ENCODE measurements at regions not wholly inside any gene's neighbourhood (a gene's known extent, or its start where the extent isn't known, plus 50 kb on each side); places are given as distances from the start of the nearest gene placed in this dataset.

DNA sequence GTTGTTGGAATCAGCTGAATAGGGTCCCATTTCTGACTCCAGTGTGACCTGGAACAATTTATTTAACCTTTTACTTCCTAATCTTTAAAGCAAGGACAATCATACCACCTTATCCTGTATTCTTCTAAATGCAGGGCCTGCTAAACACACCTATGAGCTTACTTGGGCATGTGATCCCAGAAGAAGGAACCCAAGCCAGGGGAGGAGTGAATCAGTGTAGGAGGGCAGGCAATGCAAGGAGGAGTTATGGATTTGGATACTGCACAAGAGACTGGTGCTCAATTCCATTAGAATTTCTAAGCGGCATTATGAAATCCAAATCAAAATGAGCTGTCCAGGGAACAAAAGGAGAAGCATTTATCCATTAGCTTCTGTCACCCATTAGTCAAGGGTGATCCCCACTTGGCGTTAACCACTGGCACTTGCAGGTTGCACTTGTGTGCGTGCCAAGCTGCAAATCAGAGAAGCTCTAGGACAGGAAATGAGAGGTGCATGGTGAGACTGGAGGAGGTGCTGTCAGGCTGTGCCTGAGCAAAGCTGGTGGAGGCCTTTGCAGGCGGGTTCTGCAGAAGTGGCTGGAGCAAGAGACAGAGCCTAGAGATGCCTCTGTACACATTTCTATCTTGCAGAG lies 297.2 kb upstream of the PLXNA2 start:
- DNase-seq, result no peak
- ATAC-seq, result no peak

DNA sequence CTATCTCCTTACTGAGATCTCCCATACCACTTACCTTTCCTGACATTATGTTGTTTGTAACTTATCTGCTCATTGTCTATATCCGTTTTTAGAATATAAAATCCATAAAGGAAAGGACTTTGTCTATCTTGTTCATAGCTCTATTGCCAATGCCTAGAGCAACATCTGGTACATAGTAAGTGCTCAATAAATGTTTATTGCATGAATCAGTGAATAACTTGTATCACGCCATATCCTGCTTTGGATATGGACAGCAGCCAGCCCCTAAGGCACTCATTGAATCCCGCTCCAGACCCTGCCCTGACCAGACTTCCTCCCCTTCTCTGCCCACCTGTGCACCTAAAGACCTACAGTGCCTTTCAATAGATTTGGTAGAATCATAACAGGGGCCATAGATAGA lies 298.1 kb upstream of the PLXNA2 start:
- no peak for ATAC-seq
- no peak for DNase-seq

DNA sequence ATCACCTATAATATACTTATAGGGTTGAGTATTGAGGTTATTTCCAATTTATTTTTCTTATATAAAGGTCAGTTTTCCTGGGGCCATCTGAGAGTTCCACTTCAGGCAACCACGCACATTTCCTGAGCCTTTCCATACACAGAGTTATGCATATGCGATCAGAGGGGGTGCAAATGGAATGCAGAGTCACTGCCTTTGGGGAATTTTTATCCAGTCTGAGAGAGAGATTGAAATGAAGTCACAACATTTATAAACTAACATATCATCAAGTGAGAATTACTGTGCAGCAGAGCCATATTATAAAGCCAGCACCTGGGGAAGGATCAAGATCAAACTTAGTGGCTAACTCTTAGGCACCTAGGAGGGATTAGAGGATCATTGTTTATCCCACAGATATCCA lies 299.9 kb upstream of the PLXNA2 start:
- ATAC-seq (no peak), DNase-seq (no peak)

DNA sequence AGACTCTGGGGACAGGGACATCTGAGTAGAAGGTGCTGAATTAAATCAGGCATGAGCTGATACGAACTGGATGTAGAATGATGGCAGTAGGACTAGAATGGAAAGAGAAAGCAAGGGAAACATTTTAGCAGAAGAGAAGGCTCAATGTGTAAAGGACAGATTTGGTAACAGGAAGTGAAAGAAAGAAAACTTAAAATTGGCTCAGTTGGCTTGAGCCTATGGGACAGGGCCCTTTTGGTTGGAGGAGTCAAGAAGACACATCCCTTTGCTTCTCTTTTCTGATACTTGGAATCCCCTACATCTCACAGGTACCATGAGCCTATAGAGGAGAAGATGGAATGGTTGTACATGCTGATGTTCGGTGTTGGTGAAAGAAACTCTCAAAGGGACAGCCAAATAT lies 300.6 kb upstream of the PLXNA2 start:
- ATAC-seq (no peak), DNase-seq (no peak)

DNA sequence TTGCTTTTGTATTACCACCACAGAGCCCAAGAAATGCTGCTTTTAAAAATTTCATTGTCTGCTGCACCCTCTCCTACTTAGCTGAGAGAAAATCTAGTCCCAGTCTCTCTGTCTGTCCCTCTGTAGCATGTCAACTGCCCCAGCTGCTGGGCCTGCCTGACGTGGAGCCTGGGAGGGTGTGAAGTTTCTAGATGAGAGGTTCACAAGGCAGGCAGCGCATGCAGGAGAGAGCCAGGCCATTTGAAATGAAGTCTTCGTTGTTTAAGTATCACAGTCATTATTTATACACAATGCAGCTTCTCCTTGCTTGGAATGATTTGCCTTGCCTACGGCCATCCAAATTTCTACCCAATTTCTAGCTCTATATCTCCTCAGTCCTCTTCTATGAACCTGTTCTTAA lies 306.8 kb upstream of the PLXNA2 start:
- DNase-seq (no peak), ATAC-seq (no peak)

DNA sequence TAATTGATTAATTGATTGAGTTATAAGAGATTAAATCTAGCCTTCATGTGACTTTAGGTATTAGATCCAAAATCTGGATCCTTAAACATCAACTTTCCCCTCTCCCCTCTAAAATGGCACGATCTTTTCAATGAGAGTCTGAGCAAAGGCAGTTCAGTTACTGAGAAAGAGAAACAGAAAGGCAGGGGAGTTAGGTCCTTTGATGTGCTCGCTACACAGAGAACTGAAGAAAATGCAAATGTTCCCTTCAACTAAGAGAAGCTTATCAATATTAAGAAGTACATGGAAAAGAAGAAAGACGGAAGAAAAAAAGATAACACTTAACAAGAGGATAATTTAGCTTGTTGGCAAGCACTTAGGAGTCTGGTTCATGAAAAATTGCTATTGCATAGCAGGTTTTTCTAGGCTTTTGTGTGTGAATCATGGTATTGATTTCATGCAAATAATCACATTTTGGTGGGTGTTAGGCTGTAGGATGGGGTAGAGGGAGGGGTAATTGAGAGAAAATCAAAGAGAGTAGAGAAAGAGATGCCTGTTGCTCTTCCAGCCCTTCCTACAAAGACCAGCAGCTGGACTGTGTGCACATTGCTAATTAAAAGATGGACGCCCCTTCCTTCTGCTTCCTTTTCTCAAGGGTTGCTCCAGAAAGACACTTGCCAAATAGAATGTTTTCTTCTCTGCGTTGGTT lies 307.6 kb upstream of the PLXNA2 start:
- DNase-seq, result no peak
- no peak for ATAC-seq

DNA sequence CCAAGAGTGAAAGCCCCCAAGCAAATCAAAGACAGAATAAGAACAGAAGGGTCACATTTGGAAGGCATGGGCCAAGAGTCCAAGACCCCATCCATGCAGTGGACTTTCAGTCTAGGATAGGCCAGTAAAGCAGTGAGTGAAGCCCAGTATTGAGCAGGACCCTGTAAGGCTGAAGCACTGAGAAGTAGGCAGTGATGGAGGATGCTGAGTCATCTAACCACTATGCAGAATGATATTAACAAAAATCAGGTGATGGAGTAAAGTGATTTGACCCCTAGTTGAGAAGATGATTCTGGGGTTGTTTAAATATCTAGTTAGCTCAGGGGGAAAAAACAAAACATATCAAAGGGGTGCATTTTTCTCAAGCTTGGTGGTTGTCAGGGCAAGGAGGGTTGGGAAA lies 308.7 kb upstream of the PLXNA2 start:
- DNase-seq (no peak), ATAC-seq (no peak)

DNA sequence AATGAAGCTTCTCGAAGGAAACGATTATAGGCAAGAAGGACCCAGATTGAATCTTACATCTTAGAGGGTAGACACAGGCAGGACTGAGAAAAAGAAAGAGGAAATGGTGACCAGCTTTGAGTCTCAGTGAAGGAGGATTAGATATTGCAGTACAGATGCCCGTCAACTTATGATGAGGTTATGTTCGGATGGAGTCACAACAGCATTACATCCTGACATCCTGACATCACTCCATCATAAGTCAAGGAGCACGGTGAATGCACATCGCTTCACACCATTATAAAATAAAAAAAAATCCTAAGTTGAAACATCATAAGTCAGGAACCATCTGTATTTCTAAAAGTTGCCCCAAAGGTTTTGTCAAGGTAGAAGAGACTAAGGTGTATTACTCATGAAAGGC lies 312.3 kb upstream of the PLXNA2 start:
- ATAC-seq (no peak), DNase-seq (no peak)

DNA sequence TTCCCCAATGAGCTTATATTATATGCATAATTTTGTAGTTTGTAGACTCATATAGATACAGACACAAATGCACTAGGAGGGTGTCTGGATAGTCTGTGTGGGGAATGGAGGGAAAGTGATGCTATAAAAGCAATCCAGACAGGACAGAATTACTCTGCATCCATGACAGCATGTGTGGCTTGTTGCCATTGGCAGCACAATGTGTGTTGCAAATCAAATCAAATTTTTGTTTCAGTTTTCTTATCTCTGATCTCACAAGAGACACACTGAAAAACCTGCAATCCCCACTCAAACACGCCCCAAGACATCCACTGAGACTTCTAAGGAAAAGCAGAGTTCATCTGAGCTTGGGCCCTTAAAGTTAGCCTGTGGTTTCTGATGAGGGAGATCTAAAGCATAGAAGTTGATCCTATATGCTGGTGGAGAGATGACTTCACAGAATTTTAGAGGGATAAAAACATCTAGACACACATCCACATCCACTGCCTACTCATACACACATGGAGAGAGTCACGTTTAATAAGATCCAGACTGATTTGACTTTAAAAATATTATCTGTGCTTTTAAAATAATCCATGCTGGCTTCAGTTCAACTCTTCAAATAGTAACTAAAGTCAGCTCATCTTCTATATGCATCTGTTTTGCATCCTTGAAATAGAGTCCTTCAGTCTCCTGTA lies 313.0 kb upstream of the PLXNA2 start:
- DNase-seq (no peak), ATAC-seq (no peak)

DNA sequence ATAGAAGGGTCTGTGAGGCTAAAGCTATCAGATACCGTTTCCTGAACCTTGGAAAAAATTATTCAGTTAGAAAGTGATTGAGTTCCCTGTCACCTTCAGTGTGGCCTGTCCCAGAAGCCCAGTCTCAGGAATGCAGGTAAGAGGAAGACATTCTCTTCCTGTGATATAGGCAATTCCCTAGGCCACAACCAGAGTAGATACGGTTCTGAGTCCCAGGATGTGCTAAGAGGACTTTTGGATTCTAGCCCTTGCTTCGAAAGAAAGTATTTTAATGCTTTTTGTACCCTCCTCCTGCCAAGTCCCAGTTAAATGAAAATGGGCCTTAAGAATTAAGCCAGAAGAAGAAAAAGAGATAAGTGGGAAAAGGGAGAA lies 313.5 kb upstream of the PLXNA2 start:
- ATAC-seq, result no peak
- DNase-seq, result no peak

DNA sequence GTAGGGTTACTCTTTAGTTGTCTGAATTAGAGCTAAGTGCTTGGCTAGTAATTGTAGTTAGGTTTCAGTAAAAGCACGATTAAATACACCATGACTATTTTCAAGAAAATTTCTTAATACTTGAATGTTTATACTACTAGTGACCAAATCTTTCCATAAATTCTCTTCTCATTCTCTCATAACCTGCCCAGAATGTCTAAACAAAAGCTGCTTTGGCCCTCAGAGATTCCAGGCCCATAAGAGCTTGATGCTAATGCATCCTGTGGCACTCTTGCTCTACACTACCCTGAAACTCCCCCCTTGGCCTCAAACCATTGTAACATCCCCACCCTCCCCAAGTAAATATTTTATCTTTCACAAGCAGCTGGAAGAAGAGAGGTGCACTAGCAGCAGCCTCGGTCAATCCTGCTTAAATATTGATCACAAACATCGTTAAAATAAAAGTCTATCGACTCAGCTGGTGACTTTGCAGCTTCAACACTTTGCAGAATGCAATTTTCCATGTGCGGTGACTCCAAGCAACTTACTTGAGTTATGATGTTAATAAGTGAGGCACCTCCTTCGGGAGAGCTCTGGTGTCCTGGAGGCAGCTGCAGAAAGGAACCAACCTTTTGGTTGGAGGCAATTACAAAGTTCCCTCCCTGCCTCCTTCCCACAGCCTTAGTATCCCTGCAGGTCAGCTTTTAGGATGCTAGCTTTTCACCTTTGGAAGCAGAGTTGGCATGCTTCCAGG lies 315.6 kb upstream of the PLXNA2 start:
- ATAC-seq (no peak), DNase-seq (no peak)

DNA sequence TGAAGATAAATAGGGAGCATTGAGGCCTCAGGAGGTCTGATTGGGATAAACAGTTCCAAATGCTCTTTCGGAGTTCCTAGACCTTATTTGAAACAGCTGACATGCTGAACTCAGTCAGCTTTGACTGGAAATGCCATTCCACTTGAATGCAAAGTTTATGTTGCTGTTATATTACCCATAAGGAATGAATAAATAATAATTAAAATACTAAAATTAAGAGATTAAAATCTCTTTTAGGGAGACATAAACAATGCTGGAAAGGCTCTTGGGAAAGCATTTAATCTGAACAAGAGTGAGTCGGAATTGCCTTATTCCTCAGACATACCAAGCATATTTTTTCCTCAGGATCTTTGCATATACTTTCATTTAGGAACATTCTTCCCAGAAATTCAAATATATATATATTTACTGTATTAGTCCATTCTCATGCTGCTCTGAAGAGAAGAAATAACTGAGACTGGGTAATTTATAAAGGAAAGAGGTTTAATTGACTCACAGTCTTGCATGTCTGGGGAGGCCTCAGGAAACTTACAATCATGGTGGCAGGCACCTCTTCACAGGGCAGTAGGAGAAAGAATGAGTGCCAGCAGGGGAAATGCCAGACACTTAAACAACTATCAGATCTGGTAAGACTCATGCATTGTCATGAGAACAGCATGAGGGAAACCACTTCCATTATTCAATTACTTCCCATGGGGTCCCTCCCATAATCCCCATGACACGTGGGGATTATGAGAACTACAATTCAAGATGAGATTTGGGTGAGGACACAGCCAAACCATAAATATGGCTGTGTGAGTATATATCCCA lies 318.2 kb upstream of the PLXNA2 start:
- DNase-seq, result no peak
- ATAC-seq, result no peak

DNA sequence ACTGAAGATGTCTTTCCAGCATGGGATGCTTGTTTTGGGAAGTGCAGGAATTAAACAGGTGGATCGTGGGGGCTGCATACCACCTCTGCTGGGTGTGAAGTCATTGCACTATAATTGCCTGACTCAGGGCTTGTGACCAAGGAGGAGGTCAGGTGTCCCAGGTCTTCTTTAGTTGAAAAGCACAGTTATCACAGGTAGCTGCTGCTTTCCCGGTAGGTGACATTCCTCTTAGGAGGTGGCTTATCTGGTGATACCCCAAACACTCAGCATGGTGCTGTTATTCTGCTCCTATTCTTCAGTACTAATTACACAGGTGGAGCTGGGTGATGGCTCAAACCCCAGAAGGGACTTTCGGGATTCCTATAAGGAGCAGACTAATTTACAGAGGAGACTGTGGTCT lies 320.3 kb upstream of the PLXNA2 start:
- ATAC-seq, result no peak
- no peak for DNase-seq

DNA sequence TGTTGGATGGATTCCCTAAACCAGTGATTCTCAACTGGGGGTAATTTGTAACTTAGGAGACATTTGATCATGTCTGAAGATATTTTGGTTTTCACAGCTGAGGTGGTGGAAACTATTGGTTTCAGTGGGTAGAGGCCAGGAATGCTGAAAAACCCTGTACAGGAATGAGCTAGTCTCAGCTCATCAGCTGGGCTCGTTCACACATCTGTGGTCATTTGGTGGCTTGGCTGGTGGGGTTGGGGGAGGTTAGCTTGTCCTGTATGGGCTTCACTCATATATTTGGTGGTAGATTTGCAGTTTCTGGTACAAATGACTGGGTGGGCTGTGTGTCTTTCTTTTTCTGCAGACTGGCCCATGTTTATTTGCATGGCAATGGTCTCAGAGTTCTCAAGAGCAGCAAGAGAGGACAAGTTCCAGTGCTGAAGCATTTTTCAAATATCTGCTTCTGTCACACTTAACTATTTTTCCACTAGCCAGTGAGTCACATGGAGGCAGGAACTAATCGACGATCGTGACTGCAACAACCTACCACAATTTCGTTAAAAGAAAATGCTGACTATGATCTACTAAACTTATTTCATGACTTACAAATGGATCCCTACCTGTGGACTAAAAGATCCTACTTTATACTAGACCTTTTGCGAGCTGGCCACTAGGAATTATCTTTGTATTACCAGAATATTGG lies 321.7 kb upstream of the PLXNA2 start:
- no peak for ATAC-seq
- no peak for DNase-seq

DNA sequence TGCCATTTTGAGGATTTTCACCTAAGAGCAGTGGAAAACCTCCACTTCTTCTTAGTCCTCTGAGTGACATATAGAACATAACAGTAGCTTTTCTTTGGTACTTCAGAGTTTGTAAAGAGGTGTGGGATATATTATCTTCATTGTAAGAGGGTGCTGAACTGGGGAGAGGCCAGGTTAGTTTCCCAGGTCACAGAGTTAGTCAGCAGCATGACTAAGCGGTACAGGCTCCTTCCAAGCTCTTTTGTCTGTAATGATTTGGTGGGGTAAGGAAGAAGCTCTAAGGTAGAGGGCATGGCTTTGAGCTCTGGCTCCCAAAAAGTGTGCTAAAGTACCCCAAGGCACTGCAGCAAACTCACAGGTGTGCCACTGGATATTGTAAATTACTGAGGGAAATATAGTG lies 325.0 kb upstream of the PLXNA2 start:
- no peak for ATAC-seq

DNA sequence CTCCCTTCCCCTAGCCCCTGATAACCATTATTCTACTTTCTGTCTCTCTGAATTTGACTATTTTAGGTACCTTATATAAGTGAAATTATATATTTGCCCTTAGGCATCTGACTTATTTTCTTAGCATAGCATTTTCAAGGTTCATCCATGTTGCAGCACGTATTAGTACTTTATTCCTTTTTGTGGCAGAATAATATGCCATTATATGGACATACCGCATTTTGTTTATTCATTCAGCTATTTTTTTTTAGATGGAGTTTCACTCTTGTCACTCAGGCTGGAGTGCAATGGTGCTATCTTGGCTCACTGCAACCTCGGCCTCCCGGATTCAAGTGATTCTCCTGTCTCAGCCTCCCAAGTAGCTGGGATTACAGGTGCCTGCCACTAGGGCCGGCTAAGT lies 326.2 kb upstream of the PLXNA2 start:
- DNase-seq, result no peak
- no peak for ATAC-seq

More for the DNA sequence above, 325.0 kb upstream of the PLXNA2 start:
- no peak for DNase-seq

DNA sequence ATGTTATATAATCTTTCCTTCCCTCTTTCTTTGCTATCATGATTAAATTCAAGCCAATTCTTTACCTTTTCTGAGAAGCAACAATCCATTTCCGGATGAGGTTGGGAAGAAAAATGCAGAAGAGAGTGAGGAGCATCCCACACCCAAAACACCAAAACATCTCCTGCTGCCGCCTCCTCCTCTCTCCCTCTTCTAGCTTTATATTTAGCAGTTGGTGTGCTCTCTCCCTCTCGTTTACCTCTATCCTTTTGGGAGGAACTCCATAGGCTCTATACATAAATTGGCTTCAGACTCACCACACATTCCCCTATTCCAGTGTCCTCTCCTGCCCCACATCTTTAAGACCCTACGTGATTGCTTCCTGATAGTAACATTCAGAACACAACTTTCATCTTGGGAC lies 332.2 kb upstream of the PLXNA2 start:
- ATAC-seq, result no peak
- DNase-seq, result no peak

DNA sequence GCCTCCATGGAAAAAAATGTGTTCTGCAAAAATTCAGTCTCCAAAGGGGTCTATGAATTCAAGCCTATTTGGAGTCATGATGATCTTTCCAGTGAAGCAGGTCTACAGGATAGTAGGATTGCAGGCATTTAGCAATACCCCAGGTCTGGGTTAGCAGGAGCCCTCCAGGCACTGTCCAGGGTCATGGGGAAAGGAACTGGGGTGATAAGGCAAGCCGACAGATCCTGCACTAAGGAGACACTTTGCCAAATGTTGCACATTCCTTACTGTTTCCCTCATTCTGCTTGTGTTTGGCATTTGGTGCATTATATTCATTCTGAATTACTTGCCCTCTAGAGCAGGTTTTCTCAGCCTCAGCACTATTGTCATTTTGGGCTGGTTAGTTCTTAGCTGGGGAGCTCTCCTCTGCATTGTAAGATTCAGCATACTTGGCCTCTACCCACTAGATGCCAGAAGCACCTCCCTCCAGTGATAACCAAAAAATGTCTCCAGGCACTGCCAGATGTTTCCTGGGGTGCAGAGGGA lies 333.3 kb upstream of the PLXNA2 start:
- DNase-seq (no peak), ATAC-seq (no peak)

DNA sequence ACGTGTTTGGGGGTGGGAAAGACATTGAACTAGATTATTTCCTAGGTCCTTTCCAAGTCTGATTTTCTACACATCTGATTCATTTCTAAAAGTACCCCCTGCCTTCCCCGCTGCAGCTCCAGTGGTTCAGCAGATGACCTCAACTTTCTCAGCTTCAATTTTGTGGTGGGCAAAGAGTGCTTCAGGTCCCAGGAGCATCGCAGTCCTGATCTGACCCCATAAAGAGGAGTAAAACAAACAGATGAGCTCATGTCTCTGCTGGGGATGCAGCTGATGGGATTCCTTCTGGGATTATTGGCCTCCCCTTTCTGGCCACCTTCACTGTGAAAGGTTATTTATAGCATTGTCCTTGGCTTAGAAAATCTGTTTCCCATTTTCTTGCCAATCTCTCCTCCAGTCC lies 337.0 kb upstream of the PLXNA2 start:
- no peak for DNase-seq
- ATAC-seq, result no peak

DNA sequence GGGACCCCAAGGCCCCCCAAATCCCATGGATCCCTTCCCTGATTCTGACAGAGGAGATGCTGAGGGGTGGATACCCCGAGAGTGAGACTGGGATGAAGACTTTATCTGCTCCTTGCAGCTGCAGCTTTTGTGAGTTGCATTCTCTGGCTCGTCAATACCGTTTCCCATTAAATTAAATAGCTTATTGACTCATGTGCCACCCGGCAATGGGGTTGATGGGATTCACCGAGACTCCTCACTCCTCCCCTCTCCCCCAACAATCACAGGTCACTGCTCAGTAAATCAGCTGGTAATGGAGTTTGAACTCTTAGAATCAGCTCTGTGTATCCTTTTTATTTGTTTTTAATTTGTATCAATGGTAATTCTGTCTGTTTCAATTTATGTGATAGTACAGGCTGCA lies 337.5 kb upstream of the PLXNA2 start:
- ATAC-seq (no peak), DNase-seq (no peak)

DNA sequence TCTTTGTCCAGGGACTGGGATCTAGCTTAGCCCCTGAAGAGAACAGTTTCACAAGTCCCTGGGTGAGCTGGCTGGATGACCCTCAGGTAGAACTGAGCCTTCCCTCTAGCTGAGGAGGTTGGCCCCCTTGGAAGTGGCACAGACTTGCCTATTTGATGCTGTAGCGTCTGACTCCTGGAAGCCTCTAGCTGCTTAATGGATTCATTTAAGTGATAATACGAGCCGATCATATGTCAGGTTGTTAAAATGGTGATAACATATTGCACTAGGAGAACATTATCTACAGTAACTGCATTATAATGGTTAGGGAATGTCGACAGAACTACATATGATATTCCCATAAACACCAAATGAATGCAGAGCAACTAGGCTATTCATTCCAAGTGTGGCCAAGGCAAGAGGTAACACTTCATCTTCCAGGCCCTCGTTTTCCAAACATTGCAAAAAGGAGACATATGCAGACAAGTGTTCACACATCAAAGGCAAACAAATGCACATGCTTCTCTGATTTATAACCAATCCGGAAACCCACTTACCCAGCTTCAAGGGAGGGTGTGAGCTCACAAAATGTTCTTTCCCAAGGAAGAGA lies 340.1 kb upstream of the PLXNA2 start:
- ATAC-seq (no peak), DNase-seq (no peak)
